ENCODE measurements at regions not wholly inside any gene's neighbourhood (a gene's known extent, or its start where the extent isn't known, plus 50 kb on each side); places are given as distances from the start of the nearest gene placed in this dataset.

DNA sequence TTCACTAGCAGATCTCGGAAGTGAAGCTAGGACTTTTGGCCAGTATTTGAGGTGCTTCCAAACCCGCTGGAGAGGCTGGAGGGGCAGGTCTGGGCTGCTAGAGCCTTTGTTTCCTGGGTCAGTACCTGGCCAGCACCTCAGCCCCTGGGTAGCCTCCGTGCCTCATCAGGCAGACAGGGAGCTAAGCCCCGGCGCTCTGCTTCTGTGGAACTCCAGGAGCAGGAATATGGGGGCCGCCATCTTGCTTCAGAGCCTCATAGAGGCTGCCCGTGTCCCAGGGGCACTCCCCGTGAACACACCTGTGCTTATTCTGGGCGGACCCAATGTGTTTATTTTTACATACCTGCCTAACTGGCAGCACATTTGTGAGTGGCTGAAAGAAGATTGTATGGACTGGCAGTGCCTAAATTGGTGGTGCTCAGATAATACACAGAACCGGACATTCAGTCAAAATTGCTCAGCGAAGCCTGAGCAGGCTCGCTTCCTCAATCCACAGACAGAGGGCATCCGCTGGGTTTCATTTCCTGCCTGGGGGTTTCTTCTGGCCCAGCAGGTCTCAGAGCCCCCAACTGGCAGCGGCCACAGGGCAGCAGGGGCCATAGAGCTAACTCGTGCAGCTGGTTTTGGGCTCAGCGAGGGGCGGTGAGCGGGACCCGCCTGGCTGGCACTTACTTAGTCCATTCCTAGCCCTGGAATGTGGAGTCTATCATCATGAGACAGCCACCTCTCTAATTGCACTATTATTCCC is 176.8 kb upstream of the ALKAL2 start:
- Histone ChIP-seq H4K91ac (replicated peaks; ENCODE audit: insufficient read length, low read length) (no peak overlapping the region), H3K27me3 (replicated peaks in 1 of 4; ENCODE audit: control insufficient read depth in 3 of 4, extremely low read depth in 1 of 4, insufficient read depth in 3 of 4, low read length in 3 of 4) (peaks cover 8 to 30% (median 28%) of the 10 kb centered on the region in 4 experiments), H2AK5ac (ENCODE audit: low read depth, low read length) (no peak overlapping the region), H2BK120ac (replicated peaks; ENCODE audit: low read depth, low read length) (no peak overlapping the region), H2BK20ac (ENCODE audit: low read length) (no peak overlapping the region), H3K23ac (ENCODE audit: insufficient read length) (no peak overlapping the region), H3K23me2 (ENCODE audit: low read depth, low read length) (peaks cover 6% of the 10 kb centered on the region; the same call in 1 of the 2 replicates), H3K79me2 (ENCODE audit: control insufficient read depth in 1 of 2, insufficient read depth in 2 of 2, low read length in 2 of 2) (no peaks in the 10 kb centered on the region), H3K79me1 (ENCODE audit: low read depth, low read length) (no peaks in the 10 kb centered on the region), H3K4me2 (ENCODE audit: insufficient read depth in 1 of 2, low read depth in 2 of 2, low read length in 2 of 2) (no peak overlapping the region), H2BK15ac (ENCODE audit: low read length) (no peak overlapping the region), H2BK12ac (ENCODE audit: low read depth, low read length) (no peak overlapping the region), H4K8ac (ENCODE audit: extremely low read depth, insufficient read depth, low read length) (peak overlapping the region; percentile 22; the same call in 1 of the 2 replicates), H3K27ac (ENCODE audit: low read depth, low read length) (no peak overlapping the region), H4K20me1 (replicated peaks in 1 of 2; ENCODE audit: control insufficient read depth in 1 of 2, insufficient read depth in 2 of 2, low read length in 2 of 2) (no peaks in the 10 kb centered on the region), H3K18ac (ENCODE audit: extremely low read depth, low read length) (no peak overlapping the region), H2BK5ac (ENCODE audit: low read depth, low read length) (no peak overlapping the region), H3K9ac (replicated peaks in 1 of 4; ENCODE audit: extremely low read depth in 1 of 4, low read depth in 3 of 4, low read length in 3 of 4) (no peak overlapping the region), H3K4me3 (ENCODE audit: extremely low read depth in 1 of 4, insufficient read depth in 2 of 4, low read depth in 3 of 4, low read length in 4 of 4) (no peak overlapping the region), H3K9me3 (ENCODE audit: insufficient read depth in 2 of 2, low read depth in 1 of 2, low read length in 1 of 2) (no peaks in the 10 kb centered on the region), H2AFZ (ENCODE audit: low read length) (no peak overlapping the region), H3K56ac (replicated peaks; ENCODE audit: insufficient read length, low read depth, low read length) (no peak overlapping the region), H3K4me1 (replicated peaks in 1 of 4; ENCODE audit: control insufficient read depth in 3 of 4, insufficient read depth in 4 of 4, low read length in 3 of 4) (peaks cover 0 to 3% (median 1%) of the 10 kb centered on the region in 4 experiments; a peak in 3 of 7 replicates), H4K5ac (ENCODE audit: insufficient read length, low read depth, low read length) (no peak overlapping the region), H3K14ac (ENCODE audit: insufficient read length) (no peak overlapping the region), H3K4ac (replicated peaks; ENCODE audit: insufficient read length, low read depth, low read length) (no peak overlapping the region), H3K36me3 (ENCODE audit: control insufficient read depth in 2 of 4, insufficient read depth in 4 of 4, low read length in 3 of 4) (no peaks in the 10 kb centered on the region)
- TF ChIP-seq SIN3A (conservative IDR thresholded peaks at IDR 0.05 in 1 of 2, IDR thresholded peaks at IDR 0.05 in 1 of 2; ENCODE audit: low read depth in 1 of 2, low read length in 2 of 2) (no peak), SIRT6 (IDR thresholded peaks at IDR 0.05; ENCODE audit: low read length) (no peak)
- TF ChIP-seq, protein P1, sequence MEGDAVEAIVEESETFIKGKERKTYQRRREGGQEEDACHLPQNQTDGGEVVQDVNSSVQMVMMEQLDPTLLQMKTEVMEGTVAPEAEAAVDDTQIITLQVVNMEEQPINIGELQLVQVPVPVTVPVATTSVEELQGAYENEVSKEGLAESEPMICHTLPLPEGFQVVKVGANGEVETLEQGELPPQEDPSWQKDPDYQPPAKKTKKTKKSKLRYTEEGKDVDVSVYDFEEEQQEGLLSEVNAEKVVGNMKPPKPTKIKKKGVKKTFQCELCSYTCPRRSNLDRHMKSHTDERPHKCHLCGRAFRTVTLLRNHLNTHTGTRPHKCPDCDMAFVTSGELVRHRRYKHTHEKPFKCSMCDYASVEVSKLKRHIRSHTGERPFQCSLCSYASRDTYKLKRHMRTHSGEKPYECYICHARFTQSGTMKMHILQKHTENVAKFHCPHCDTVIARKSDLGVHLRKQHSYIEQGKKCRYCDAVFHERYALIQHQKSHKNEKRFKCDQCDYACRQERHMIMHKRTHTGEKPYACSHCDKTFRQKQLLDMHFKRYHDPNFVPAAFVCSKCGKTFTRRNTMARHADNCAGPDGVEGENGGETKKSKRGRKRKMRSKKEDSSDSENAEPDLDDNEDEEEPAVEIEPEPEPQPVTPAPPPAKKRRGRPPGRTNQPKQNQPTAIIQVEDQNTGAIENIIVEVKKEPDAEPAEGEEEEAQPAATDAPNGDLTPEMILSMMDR (IDR thresholded peaks at IDR 0.05; ENCODE audit: control extremely low read depth in 1 of 3, insufficient read depth in 1 of 3, low read depth in 1 of 3, low read length in 3 of 3): peak in 1 of 3 experiments; percentile 2; a peak in 1 of 4 replicates
- CTCF ChIA-PET (ENCODE audit: partially characterized antibody): interaction anchor here (0.6 to 1.4 kb wide), 2 partner anchors 28 to 160 kb away, joined by 3 read pairs; no protein-coding TSS in a partner anchor
- 90% methylated on average over 18 of the region's 19 CpGs; no CpG with 5 or more reads in 1 of the 2 experiments for WGBS, 2 experiments (ENCODE audit: extremely low coverage in 1 of 2, insufficient coverage in 1 of 2, insufficient read length in 1 of 2, insufficient replicate concordance in 2 of 2, low coverage in 1 of 2, low lambda C conversion rate in 2 of 2, missing lambda C conversion rate in 1 of 2)
- no peak for FAIRE-seq
- DNase-seq (ENCODE audit: low read depth in 1 of 2, low spot score in 2 of 2): no peak
- POLR2A ChIA-PET (ENCODE audit: partially characterized antibody): no interaction called here
